ENCODE measurements at regions not wholly inside any gene's neighbourhood (a gene's known extent, or its start where the extent isn't known, plus 50 kb on each side); places are given as distances from the start of the nearest gene placed in this dataset.

GRCh38 chr15:48064421-48064820, 56.4 kb upstream of the SLC24A5 start:
- BruUV-seq (replicated peaks), result no TSS peak
- CTCF ChIA-PET, result no interaction called here
- TF ChIP-seq CTCF (IDR thresholded peaks at IDR 0.05), result no peak
- no peak for TF ChIP-seq REST (IDR thresholded peaks at IDR 0.05; ENCODE audit: insufficient read depth in 1 of 2, low read depth in 2 of 2, low read length in 1 of 2)
- TF ChIP-seq TCF7L2 (IDR thresholded peaks at IDR 0.05; ENCODE audit: low read depth, low read length), result no peak
- TF ChIP-seq SIN3A (IDR thresholded peaks at IDR 0.05; ENCODE audit: borderline replicate concordance, insufficient read depth, low read depth, low read length), result no peak
- TF ChIP-seq POLR2AphosphoS5 (IDR thresholded peaks at IDR 0.05; ENCODE audit: low read depth, low read length), result no peak
- H3K36me3 ChIP-seq (ENCODE audit: control insufficient read depth, insufficient read depth, low read length), result no peaks in the 10 kb centered on the region
- ATAC-seq (no peak), DNase-seq (ENCODE audit: low read depth, low spot score) (no peak)
- no peaks in the 10 kb centered on the region for H3K4me1 ChIP-seq (ENCODE audit: control insufficient read depth, insufficient read depth, low read length)
- H3K9me3 ChIP-seq (ENCODE audit: control insufficient read depth, insufficient read depth, low read depth, low read length), result no peaks in the 10 kb centered on the region
- H3K27me3 ChIP-seq (ENCODE audit: control insufficient read depth, insufficient read depth, low read length), result no peaks in the 10 kb centered on the region
- POLR2A ChIA-PET, result interaction anchor here (0.6 kb wide), 1 partner anchor 21 kb away, joined by 4 read pairs; no protein-coding TSS in a partner anchor
- no peak overlapping the region for H3K27ac ChIP-seq (ENCODE audit: low read length)
- in situ Hi-C loops (cut with HindIII; ENCODE audit: low pct_unique_long_range_greater_than_20kb, low sequenced_read_pairs), result no loop called here
- H3K4me3 ChIP-seq (ENCODE audit: low read depth in 2 of 2, low read length in 2 of 2), result no peak overlapping the region
- intact Hi-C loops (cut with micrococcal nuclease; ENCODE audit: unreplicated experiment), result no loop called here

- TF ChIP-seq REST (IDR thresholded peaks at IDR 0.05; ENCODE audit: insufficient read depth in 1 of 2, low read depth in 2 of 2, low read length in 1 of 2) (no peak), POLR2AphosphoS5 (IDR thresholded peaks at IDR 0.05; ENCODE audit: low read depth, low read length) (no peak), SIN3A (IDR thresholded peaks at IDR 0.05; ENCODE audit: borderline replicate concordance, insufficient read depth, low read depth, low read length) (no peak), CTCF (IDR thresholded peaks at IDR 0.05) (no peak), TCF7L2 (IDR thresholded peaks at IDR 0.05; ENCODE audit: low read depth, low read length) (no peak)
- intact Hi-C loops (cut with micrococcal nuclease; ENCODE audit: unreplicated experiment), result no loop called here
- CTCF ChIA-PET, result no interaction called here
Measured at GRCh38 chr15:48066456-48066855, 54.3 kb upstream of the SLC24A5 start.

More at GRCh38 chr15:48066456-48066855, 54.3 kb upstream of the SLC24A5 start:
- Histone ChIP-seq H3K27ac (ENCODE audit: low read length) (no peak overlapping the region), H3K4me3 (ENCODE audit: low read depth in 2 of 2, low read length in 2 of 2) (no peak overlapping the region), H3K4me1 (ENCODE audit: control insufficient read depth, insufficient read depth, low read length) (no peaks in the 10 kb centered on the region), H3K9me3 (ENCODE audit: control insufficient read depth, insufficient read depth, low read depth, low read length) (no peaks in the 10 kb centered on the region), H3K36me3 (ENCODE audit: control insufficient read depth, insufficient read depth, low read length) (no peaks in the 10 kb centered on the region), H3K27me3 (ENCODE audit: control insufficient read depth, insufficient read depth, low read length) (no peaks in the 10 kb centered on the region)
- POLR2A ChIA-PET, result no interaction called here
- in situ Hi-C loops (cut with HindIII; ENCODE audit: low pct_unique_long_range_greater_than_20kb, low sequenced_read_pairs), result no loop called here
- ATAC-seq, result no peak
- BruUV-seq (replicated peaks), result no TSS peak
- no peak for DNase-seq (ENCODE audit: low read depth, low spot score)
